K562 (cell line): ENCODE measurements at regions not wholly inside any gene's neighbourhood (a gene's known extent, or its start where the extent isn't known, plus 50 kb on each side); places are given as distances from the start of the nearest gene placed in this dataset.

ENCODE experiments used
- NEUROD1 ChIP-seq: fragments of 150-350 bp; IDR thresholded peaks from 2 replicates; pipeline ENCODE4 v1.6.1; 2014; ENCODE audit warnings: borderline replicate concordance, low read length, low read depth; ENCODE audit not compliant: partially characterized antibody
- NFE2L1 ChIP-seq: fragments of 450-650 bp; IDR thresholded peaks from 2 replicates; pipeline ENCODE4 v1.6.1; 2016; ENCODE audit warnings: missing genetic modification characterization, low read depth, mild to moderate bottlenecking, missing compliant biosample characterization, moderate library complexity, borderline replicate concordance
- POLR2A ChIP-seq: fragments of 450-650 bp; conservative IDR thresholded peaks from 2 replicates; pipeline ENCODE4 v1.6.1; 2016
- POLR2AphosphoS2 ChIP-seq: IDR thresholded peaks from 2 replicates; pipeline ENCODE4 v1.6.1; 2012; ENCODE audit warnings: low read length, improper control_type of control experiment
- POU5F1 ChIP-seq: fragments of 150-350 bp; IDR thresholded peaks from 2 replicates; pipeline ENCODE4 v1.6.1; 2014; ENCODE audit warnings: borderline replicate concordance, low read length, low read depth, mild to moderate bottlenecking; ENCODE audit not compliant: partially characterized antibody
- SUPT5H ChIP-seq: fragments of 450-650 bp; IDR thresholded peaks from 2 replicates; pipeline ENCODE4 v1.6.1; 2016
- TGIF2 ChIP-seq: sonication (generic); formaldehyde crosslinking; IDR thresholded peaks from 2 replicates; pipeline ENCODE4 v1.8.1; 2022; ENCODE audit warnings: mild to moderate bottlenecking, missing genetic modification reagents, moderate library complexity
- ZNF311 ChIP-seq: fragments of 250-450 bp; sonication (Bioruptor Pico); IDR thresholded peaks from 2 replicates; pipeline ENCODE4 v1.4.0; 2020; ENCODE audit warnings: mild to moderate bottlenecking, moderate library complexity
- TF ChIP-seq, protein P1 (sequence below): IDR thresholded peaks from 3 replicates; pipeline ENCODE4 v1.6.1; 2011; ENCODE audit warnings: borderline replicate concordance, mild to moderate bottlenecking; ENCODE audit not compliant: insufficient read length, insufficient read depth
- TF ChIP-seq, protein P2 (sequence below), 3 experiments: IDR thresholded peaks in 2 of 3; conservative IDR thresholded peaks in 1 of 3; 2 replicates each; pipeline ENCODE4 v1.5.1; 2011 to 2012; ENCODE audit warnings: low read length in 3 of 3, mild to moderate bottlenecking in 3 of 3, control low read depth in 2 of 3, improper control_type of control experiment in 1 of 3, inconsistent platforms in 1 of 3, low read depth in 1 of 3, mixed read lengths in 1 of 3, moderate library complexity in 1 of 3; ENCODE audit not compliant: insufficient read depth in 2 of 3

DNA sequence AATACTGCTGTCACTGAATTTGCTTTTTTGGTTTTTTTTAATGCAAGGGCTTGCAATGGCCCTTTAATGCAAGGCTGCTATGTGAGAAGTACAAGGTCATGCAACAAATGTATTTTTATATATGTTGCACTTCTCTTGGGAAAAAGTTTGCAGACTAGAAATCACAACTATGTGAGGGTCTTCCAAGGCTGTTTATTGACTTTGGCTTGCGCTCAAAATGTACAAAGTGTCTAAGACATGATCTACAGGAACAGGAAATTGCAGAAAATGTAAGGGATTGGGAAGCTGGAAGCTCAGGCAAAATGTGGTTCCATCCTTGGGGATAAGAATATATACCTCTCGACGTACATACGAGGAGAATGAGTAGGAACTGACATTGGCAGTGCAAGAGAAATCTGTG lies 92.2 kb upstream of the F13A1 start:
- no peak for TF ChIP-seq POLR2AphosphoS2
- no peak for TF ChIP-seq SUPT5H
- no peak for TF ChIP-seq ZNF311
- TF ChIP-seq, protein P1, sequence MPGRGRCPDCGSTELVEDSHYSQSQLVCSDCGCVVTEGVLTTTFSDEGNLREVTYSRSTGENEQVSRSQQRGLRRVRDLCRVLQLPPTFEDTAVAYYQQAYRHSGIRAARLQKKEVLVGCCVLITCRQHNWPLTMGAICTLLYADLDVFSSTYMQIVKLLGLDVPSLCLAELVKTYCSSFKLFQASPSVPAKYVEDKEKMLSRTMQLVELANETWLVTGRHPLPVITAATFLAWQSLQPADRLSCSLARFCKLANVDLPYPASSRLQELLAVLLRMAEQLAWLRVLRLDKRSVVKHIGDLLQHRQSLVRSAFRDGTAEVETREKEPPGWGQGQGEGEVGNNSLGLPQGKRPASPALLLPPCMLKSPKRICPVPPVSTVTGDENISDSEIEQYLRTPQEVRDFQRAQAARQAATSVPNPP, result no peak
- TF ChIP-seq, protein P2, sequence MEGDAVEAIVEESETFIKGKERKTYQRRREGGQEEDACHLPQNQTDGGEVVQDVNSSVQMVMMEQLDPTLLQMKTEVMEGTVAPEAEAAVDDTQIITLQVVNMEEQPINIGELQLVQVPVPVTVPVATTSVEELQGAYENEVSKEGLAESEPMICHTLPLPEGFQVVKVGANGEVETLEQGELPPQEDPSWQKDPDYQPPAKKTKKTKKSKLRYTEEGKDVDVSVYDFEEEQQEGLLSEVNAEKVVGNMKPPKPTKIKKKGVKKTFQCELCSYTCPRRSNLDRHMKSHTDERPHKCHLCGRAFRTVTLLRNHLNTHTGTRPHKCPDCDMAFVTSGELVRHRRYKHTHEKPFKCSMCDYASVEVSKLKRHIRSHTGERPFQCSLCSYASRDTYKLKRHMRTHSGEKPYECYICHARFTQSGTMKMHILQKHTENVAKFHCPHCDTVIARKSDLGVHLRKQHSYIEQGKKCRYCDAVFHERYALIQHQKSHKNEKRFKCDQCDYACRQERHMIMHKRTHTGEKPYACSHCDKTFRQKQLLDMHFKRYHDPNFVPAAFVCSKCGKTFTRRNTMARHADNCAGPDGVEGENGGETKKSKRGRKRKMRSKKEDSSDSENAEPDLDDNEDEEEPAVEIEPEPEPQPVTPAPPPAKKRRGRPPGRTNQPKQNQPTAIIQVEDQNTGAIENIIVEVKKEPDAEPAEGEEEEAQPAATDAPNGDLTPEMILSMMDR (IDR thresholded peaks at IDR 0.05 in 2 of 3, conservative IDR thresholded peaks at IDR 0.05 in 1 of 3; ENCODE audit: insufficient read depth in 2 of 3, low read depth in 1 of 3, low read length in 3 of 3), result no peak
- no peak for TF ChIP-seq NFE2L1 (tag)
- no peak for TF ChIP-seq TGIF2
- no peak for TF ChIP-seq POLR2A
- no peak for TF ChIP-seq NEUROD1
- no peak for TF ChIP-seq POU5F1
